Glomerular visceral epithelial cell (primary cell): ENCODE measurements at regions not wholly inside any gene's neighbourhood (a gene's known extent, or its start where the extent isn't known, plus 50 kb on each side); places are given as distances from the start of the nearest gene placed in this dataset.

Experiments
- DNase-seq: peaks from one replicate; pipeline ENCODE4 v3.0.0-alpha.2; 2016; ENCODE audit errors: extremely low spot score

GRCh38 chr2:216808805-216809425 lies 50.9 kb downstream of the TNP1 start:
- DNase-seq, result no peak

- peak; percentile 45 for DNase-seq
Measured at GRCh38 chr2:216807857-216808272, 52.0 kb downstream of the TNP1 start.

DNA sequence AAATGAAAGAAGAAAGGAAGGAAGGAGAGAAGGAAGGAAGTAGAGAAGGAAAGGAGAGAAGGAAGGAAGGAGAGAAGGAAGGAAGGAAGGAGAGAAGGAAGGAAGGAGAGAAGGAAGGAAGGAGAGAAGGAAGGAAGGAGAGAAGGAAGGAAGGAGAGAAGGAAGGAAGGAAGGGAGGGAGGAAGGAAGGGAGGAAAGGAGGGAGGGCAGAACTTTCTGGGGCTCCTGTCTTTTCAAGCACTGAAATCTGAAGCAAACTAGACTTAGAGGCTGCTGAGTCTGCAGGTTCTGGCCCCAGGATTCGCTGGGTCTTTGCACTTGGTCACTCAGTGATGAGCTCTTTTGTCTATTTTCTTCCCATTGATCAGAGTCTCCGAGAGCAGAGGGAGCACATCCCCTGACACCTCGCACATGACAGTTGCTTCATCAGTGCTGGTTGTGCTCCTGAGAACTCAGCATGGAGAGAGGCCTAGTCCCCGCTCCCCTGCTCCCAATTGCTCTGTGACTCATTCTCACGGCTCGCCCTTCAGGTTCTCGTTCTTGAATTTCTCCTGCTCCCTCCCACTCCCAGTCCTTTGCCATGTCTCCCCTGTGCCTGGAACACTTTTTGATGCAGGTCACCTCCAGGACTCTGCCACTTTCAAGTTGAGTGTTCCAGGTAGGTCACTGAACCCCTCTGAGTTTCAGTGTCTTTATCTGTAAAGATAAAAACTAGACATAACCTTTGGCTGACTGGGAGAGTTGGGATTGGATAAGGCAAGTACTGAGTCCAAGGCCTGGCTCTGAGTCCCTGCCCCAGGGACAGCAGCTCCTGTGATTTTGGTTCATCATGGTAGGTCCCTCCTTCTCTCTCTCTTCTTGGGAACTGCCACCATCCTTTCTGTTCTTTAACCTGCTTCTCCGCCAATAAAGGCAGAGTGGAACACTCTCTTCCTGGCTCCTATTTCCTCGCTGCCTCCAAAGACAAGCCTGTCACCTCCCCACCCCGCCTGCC lies 55.2 kb downstream of the TNP1 start:
- DNase-seq, result no peak

- DNase-seq, result no peak
Measured at GRCh38 chr2:216803791-216804190, 56.1 kb downstream of the TNP1 start.

DNA sequence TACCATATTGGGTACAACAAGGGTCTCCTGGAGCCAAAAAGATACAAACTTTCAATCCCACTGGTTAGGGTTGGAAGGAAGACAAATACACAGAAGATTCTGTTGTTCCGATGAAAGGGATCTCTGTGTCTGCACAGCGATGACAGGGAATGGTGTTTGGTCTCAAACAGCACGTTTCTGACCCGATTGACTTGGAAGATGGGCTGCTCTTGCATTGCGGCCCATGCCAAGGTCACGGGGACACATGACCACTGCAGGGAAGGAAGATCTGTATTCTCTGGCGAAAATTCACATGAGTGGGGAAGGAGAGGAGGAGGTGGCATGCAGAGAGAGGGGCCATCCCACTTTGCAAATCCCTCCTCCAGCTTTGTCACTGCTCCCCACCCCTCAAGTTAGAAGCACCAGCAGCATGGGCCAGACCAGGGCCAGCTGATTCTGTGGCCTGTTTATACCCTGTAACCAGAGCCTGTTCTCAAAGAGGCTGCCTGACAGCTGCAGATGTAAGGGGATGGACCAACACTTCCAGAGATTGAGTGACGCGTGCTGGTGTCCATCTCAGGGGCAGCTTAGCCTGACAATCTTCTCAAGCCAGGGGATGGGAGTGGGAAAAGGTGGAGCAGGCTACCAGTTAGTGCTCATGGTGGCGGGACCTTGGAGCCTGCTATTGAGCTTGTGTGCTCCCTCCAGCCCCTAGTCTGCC lies 57.2 kb downstream of the TNP1 start:
- DNase-seq, result no peak

GRCh38 chr2:216800836-216801235 lies 59.0 kb downstream of the TNP1 start:
- DNase-seq, result no peak

DNA sequence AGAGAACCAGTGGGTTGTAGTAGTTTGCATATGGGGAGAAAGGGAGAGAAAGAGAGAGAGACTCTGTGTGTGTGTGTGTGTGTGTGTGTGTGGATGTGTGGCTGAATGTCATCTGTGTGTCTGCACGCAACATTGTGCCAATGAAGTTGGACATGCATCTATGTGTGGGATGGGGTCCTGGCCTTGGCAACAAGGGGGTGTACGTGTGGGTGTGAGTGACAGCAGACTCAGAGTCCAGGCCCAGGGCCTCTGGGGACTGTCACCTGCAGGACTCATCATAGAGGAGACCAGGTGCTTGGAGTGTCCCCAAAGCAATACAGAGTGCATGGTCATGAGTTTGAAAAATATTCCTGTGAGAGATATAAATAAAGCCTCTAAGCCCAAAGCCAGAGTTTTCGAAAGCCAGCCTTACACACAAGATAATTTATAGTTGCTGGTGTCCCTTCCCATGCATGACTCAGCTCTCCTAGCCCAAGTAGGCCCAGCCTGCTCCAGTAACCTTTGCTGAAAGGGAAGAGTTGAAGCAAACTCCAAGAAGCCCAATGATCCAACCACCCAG lies 59.9 kb downstream of the TNP1 start:
- DNase-seq, result no peak

DNA sequence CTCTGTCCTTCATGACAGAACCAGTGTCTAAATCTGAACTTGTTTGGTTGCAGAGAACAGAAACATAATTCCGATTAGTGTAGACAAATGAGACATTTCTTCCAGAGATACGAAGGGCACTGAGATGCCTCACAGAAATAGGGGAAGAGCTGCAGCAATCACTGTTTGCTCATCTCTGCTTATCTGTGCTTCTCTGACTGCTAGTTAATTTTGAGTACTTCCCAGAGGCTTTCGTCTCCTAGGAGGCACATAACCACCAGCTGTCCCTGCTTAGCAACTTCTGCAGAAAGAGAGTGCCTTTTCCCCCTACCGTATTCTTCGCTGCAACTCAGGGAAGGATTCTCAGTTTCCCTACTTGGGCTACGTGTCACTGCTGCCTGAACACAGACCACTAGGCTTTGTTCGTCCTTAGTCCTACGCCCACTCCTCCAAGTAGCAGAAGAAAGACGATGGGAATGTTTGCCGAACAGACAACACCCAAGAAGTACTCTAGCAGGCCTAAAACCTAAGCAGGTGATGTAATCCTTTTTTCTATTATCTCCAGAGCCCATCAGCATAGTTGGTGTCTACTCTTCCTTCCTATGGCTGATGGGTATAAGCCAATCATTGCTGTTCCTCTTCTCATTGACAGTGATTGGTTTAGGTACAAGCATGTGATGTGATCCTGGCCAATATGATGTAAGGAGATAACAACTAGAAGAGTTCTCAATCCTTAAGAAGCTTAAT lies 63.6 kb downstream of the TNP1 start:
- no peak for DNase-seq

- DNase-seq, result no peak
Measured at GRCh38 chr2:216793386-216793785, 66.5 kb downstream of the TNP1 start.

DNA sequence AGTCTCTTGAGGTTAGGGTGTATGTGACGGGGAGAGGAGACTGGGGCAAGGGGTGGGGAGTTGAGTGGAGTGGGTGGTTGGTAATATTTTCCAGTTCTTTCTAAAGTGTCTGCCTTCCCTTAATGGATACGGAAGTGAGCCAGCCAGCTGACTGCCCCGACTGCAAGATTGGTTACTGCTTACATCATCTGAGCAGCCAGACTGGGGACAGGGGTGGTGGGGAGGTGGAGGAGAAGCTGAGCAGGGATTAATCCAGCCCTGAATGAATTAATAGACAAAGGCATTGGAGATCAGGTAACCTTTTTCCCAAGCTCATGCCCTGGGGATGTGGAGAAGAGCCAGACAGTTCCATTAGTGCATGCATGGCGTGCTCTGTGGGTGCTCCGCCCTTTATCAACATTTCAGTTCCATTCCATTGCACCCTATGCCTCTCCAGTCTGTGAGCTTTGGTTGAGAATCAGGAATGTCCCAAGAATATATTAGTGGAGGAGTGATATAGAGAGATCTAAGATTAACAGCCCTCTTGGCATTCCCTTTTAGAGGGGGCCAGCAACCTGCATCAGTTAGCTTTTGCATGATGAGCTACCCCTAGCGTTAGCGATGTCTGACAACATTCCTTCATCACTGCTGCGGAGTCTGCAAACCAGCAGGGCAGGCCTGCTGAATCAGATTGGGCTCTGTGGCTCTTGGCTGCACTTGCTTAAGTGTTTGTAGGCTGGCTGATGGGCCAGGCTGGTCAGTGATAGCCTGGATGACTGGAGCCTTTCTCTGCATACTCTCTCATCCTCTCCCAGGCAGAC lies 67.4 kb downstream of the TNP1 start:
- peak; percentile 85 for DNase-seq

GRCh38 chr2:216791303-216791702 lies 68.6 kb downstream of the TNP1 start:
- DNase-seq, result no peak

- no peak for DNase-seq
Measured at GRCh38 chr2:216789081-216789480, 70.8 kb downstream of the TNP1 start.

DNA sequence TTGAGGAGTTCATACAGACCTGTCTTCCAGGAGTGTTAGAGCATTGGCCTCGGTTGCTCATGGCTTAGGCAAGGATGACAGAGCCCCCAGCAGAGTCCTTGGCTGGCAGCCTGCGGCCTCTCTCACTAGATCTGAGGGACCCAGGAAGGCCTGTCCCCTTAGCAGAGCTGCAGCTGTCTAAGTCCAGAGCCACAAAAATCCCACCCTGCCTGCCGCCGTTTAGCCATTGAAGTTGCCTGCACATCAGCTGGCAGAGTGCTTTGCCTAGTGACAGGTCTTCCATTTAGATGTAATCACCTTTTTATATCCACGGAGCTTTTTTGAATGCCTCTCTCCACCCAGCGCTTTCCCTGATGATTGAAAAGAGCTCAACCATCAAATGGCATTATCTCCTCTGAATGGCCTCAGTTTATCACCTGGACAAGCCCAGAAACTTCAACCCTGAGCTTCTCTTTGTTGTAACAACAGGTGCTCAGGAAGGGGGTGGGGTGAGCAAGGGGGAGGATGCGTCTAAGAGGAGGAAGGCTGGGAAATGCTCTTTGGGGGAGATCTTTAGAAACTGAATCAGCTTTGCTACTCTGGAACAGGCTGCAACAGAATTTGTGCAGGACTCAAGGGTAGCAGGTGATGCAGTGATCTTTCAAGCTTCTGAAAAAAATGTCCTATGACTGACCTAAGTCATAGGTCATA lies 71.9 kb downstream of the TNP1 start:
- no peak for DNase-seq

- no peak for DNase-seq
Measured at GRCh38 chr2:216786676-216787075, 73.2 kb downstream of the TNP1 start.

DNA sequence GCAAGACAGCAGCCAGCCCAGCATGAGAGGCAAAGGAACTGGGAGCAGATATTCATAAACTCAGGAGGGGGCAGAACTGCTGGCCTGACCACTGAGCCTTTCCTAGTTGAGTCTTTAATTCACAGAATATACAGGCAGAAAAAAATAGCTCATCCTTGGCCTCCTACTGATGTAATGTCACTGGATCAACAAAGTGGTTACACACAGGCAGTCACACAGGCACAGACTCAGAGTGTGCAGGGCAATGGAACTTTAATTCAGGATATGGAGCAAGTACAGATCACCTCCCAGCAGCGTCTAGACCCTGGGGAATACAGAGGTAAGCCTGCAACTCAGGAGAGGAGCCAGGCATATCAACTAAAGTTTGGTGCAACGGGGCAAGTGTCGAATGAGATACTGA lies 75.4 kb downstream of the TNP1 start:
- no peak for DNase-seq

- no peak for DNase-seq
Measured at GRCh38 chr2:216781709-216782108, 78.2 kb downstream of the TNP1 start.

- no peak for DNase-seq
Measured at GRCh38 chr2:216780843-216781242, 79.0 kb downstream of the TNP1 start.

- DNase-seq, result peak; percentile 66
Measured at GRCh38 chr2:216777637-216778273, 82.1 kb downstream of the TNP1 start.

DNA sequence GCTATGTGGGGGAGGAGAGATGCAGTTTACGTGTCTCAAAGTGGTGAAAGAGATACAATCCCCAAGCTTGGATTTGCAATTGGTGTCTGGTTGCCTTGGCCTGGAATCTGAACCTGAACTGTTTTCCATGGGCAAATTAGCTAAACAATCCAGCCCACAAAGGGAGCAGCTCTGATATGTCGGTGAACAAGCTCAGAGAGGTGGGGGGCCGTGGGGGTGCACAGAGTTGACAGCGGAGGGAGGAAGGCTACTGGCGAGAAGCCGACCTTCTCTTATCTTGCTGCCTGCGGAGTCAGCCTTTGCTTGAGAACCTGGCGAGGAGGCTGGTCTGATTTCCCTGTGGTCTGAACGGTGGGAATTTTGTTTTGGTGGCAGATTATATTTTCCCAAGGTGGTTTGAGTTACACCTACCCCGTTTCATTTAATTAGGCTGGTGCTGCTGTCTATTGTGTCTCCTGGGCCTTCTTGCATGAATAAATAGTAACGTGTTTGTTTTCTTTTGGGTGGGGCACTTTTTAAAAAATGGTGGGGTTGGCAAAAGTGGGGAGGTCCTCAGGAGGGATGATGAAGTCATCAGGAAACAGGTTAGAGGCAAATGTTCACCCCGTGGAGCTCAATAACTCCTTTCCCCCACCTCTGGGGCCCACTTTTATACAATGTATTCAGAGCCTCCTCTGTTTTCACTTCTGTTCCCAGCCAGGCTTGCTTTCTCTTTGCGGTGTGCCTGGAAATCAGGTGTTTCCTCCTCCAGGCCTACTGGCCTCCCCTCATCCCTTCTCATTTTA lies 80.9 kb upstream of the IGFBP5 start:
- DNase-seq, result no peak
